ENCODE measurements at regions not wholly inside any gene's neighbourhood (a gene's known extent, or its start where the extent isn't known, plus 50 kb on each side); places are given as distances from the start of the nearest gene placed in this dataset.

DNA sequence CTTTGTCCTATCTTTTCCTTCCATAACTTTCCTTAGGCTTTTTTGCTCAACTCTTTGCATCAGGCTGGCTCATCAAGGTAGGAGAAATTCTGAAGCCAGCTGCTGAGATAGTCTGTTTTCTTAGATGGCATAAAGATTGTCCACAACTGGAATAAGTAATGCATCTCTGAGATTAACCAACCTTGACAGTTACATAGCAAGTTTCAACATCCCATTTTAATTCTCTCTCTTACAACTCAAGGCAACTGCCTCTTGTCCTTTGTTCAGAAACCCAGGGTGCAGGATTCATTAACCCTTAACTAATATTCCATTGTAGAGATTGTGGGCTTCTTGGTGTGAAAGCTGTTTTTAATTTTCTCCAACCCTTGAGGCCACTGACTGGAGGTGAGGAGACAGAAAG is 239.2 kb downstream of the LACC1 start:
- Mint-ChIP-seq H3K9me3 (ENCODE audit: low read depth) (peaks cover 6% of the 10 kb centered on the region), H3K27me3 (no peaks in the 10 kb centered on the region), H3K4me3 (no peak overlapping the region), H3K27ac (no peak overlapping the region), H3K4me1 (peaks cover 9% of the 10 kb centered on the region), H3K36me3 (ENCODE audit: low read depth) (no peaks in the 10 kb centered on the region)
- CTCF ChIA-PET: no interaction called here
- intact Hi-C loops (cut with DNase I, micrococcal nuclease): no loop called here
- no peak for ATAC-seq
- DNase-seq: no peak
- POLR2A ChIA-PET: interaction anchor here (0.6 kb wide), 1 partner anchor 574 kb away, joined by 4 read pairs; no protein-coding TSS in a partner anchor

DNA sequence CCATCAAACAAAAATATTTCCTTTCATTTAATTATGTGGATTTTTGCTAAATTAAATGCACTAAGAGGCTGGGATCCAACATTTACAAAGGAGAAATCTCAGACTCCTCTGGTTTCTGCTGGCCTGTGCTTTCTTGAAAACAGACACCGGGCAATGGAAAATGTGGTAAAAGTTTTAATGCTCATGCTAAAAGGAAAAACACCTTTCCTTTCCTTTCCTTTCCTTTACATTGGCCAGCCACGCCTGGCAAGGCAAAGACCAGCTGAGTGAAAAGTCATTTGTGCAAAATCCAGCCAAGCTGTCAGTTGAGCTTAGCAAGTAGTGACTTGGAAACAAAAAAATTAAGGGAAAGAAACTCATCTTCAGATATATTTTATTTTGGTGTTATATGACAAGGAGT is 240.3 kb downstream of the LACC1 start:
- ChIA-PET CTCF (no interaction called here), POLR2A (no interaction called here)
- Mint-ChIP-seq H3K9me3 (ENCODE audit: low read depth) (peaks cover 11% of the 10 kb centered on the region), H3K36me3 (ENCODE audit: low read depth) (no peaks in the 10 kb centered on the region), H3K4me1 (peaks cover 9% of the 10 kb centered on the region), H3K27ac (no peak overlapping the region), H3K4me3 (no peak overlapping the region), H3K27me3 (no peaks in the 10 kb centered on the region)
- intact Hi-C loops (cut with DNase I, micrococcal nuclease): no loop called here
- DNase-seq: no peak
- no peak for ATAC-seq

DNA sequence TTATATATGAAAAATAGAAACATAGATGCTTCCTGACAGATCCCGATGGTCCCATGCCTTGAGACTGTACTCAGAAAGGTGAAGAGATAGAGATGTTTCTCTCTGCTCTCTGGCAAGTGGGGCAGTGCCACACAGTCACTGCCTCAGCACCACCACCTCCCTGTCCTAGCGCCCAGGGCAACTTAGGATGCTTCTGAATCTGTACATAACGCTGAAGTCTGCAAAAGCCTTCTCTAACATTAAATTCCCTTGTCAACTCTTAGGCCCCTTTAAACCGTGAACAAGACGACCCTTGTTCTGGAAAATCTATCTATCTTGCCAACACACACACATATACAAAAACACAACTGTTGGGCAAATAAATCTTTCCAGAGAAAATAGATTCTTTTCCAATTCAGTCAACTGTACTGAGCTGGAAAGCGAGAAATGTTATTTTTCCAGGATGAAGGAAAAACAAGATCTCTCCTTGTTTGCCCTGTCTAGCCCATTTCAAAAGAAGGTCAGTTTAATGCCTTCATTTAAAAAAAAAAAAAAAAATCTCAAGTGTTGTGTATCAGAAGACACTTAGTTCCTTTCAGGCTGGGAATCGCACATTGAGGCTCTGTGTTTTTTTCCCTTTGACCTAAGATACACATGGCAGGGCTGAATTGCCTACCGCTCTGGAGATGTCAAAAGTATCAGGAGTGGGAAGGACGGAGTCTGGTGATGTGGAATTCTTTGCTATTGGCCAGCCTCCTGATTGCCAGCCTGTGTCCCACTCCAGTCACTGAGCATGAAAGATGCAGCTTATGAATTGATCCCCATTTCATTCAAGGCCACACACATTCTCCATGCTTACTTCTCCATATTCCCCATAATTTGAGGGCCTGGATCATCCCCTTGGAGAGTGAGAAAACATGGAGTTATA is 241.4 kb downstream of the LACC1 start:
- H3K4me1 Mint-ChIP-seq: peaks cover 9% of the 10 kb centered on the region
- CTCF ChIA-PET: no interaction called here
- intact Hi-C loops (cut with DNase I, micrococcal nuclease): no loop called here
- DNase-seq: no peak
- no peak for ATAC-seq
- POLR2A ChIA-PET: interaction anchor here (0.7 kb wide), 2 partner anchors 9 to 59 kb away, joined by 3 to 4 read pairs; no protein-coding TSS in a partner anchor
- no peak overlapping the region for H3K27ac Mint-ChIP-seq
- no peaks in the 10 kb centered on the region for H3K27me3 Mint-ChIP-seq
- no peak overlapping the region for H3K4me3 Mint-ChIP-seq
- peaks cover 11% of the 10 kb centered on the region for H3K9me3 Mint-ChIP-seq (ENCODE audit: low read depth)
- H3K36me3 Mint-ChIP-seq (ENCODE audit: low read depth): no peaks in the 10 kb centered on the region

DNA sequence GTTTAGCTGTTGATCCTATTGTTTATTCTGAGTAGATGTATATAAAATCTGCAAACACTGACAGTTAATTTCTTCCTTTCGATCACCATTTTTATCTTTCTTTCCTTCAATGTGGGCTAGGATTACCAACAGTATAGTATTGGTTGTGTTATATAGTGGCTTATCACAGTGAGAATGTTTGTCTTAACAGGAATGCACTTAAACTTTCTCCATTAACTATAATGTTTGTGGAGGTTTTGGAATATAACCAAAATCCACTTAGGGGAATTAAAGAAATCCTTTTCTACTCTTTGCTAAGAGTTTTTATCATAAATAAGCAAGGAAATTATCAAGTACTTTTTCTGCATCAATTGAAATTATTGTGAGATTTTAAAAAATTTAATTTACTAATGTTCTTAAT is 244.6 kb downstream of the LACC1 start:
- Mint-ChIP-seq H3K27me3 (no peaks in the 10 kb centered on the region), H3K9me3 (ENCODE audit: low read depth) (peaks cover 11% of the 10 kb centered on the region), H3K27ac (no peak overlapping the region), H3K4me1 (no peaks in the 10 kb centered on the region), H3K4me3 (no peak overlapping the region), H3K36me3 (ENCODE audit: low read depth) (no peaks in the 10 kb centered on the region)
- intact Hi-C loops (cut with DNase I, micrococcal nuclease): no loop called here
- POLR2A ChIA-PET: no interaction called here
- DNase-seq (no peak), ATAC-seq (no peak)
- CTCF ChIA-PET: interaction anchor here (0.6 to 1.2 kb wide), 2 partner anchors 9 to 28 kb away, joined by 3 read pairs; no protein-coding TSS in a partner anchor

DNA sequence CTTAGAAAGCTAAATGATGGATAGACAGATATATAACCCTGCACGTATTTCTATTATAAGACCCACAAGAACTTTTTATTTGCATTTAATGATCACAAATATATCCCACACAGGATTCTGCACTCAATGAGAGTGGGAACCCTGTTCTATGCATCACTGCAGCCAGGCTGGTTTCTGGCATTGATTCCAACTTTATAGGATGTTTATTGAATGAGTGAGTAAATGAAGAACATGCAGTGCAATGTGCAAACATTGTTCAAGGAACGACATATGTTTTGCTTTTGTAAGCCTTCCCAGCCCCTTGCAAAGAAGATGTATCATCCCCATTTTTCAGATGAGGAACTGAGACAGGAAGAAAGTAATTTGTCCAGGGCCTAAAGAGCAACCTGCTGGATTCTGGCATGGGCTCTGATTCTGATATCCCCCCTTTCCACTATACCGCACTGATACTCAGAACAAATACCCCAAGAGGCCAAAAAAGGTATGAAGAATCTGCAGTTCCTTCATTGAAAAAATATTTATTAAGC is 246.3 kb downstream of the LACC1 start:
- POLR2A ChIA-PET: no interaction called here
- no peaks in the 10 kb centered on the region for H3K4me1 Mint-ChIP-seq
- no peaks in the 10 kb centered on the region for H3K36me3 Mint-ChIP-seq (ENCODE audit: low read depth)
- H3K4me3 Mint-ChIP-seq: no peak overlapping the region
- no peak for ATAC-seq
- no peak for DNase-seq
- H3K27ac Mint-ChIP-seq: no peak overlapping the region
- H3K27me3 Mint-ChIP-seq: peaks cover 2% of the 10 kb centered on the region
- CTCF ChIA-PET: interaction anchor here (1.1 kb wide), 1 partner anchor 12 kb away, joined by 3 read pairs; no protein-coding TSS in a partner anchor
- H3K9me3 Mint-ChIP-seq (ENCODE audit: low read depth): peaks cover 11% of the 10 kb centered on the region
- intact Hi-C loops (cut with DNase I, micrococcal nuclease): no loop called here

DNA sequence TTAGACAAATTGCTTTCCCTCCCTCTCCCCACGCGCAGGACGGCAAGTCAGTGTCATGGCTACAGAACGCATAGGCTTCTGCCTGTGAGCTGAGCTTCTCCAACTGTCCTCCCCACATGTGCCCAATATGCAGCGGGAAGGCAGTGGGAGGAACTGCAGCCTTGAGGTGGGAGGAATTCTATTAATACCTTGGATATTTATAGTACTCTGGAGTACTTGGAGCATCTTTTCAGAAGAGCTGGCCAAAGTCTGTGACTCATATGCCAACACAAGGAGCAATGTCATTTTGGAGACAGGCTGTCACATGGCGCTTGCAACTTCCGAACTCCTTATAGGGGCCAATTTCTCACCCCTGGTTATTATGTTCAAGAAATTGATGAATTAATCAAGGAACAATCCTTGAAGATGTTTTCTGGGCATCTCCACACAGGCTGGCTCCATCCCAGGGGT is 245.0 kb upstream of the SERP2 start:
- H3K4me3 Mint-ChIP-seq: no peak overlapping the region

DNA sequence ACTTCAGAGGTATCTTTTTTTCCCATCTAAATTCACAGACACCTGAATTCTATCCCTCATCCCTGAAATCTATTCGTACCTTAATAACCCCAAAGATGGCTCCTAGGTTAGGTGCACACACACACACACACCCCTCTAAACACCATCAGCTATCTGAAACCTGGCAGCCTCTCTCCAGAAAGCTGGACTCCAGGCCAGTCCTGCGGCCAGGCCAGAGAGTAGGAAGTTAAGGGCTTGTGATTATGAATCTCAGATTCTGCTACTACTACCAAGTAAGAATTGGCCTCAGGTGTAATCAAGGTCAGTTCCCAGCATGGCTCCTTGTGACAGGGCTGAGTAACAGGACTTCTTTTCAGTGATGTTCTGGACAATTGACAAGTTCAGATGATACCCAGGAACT is 244.2 kb upstream of the SERP2 start:
- intact Hi-C loops (cut with DNase I, micrococcal nuclease): no loop called here
- no peak for ATAC-seq
- Mint-ChIP-seq H3K27me3 (peaks cover 2% of the 10 kb centered on the region), H3K4me1 (no peaks in the 10 kb centered on the region), H3K4me3 (no peak overlapping the region), H3K9me3 (ENCODE audit: low read depth) (no peaks in the 10 kb centered on the region), H3K36me3 (ENCODE audit: low read depth) (no peaks in the 10 kb centered on the region), H3K27ac (no peak overlapping the region)
- DNase-seq: no peak
- CTCF ChIA-PET: no interaction called here
- POLR2A ChIA-PET: no interaction called here

More for the DNA sequence above, 245.0 kb upstream of the SERP2 start:
- peaks cover 2% of the 10 kb centered on the region for H3K27me3 Mint-ChIP-seq
- no peaks in the 10 kb centered on the region for H3K36me3 Mint-ChIP-seq (ENCODE audit: low read depth)
- H3K9me3 Mint-ChIP-seq (ENCODE audit: low read depth): peaks cover 8% of the 10 kb centered on the region
- no peaks in the 10 kb centered on the region for H3K4me1 Mint-ChIP-seq
- no peak for DNase-seq
- ChIA-PET CTCF (no interaction called here), POLR2A (no interaction called here)
- H3K27ac Mint-ChIP-seq: no peak overlapping the region
- intact Hi-C loops (cut with DNase I, micrococcal nuclease): no loop called here
- ATAC-seq: no peak

DNA sequence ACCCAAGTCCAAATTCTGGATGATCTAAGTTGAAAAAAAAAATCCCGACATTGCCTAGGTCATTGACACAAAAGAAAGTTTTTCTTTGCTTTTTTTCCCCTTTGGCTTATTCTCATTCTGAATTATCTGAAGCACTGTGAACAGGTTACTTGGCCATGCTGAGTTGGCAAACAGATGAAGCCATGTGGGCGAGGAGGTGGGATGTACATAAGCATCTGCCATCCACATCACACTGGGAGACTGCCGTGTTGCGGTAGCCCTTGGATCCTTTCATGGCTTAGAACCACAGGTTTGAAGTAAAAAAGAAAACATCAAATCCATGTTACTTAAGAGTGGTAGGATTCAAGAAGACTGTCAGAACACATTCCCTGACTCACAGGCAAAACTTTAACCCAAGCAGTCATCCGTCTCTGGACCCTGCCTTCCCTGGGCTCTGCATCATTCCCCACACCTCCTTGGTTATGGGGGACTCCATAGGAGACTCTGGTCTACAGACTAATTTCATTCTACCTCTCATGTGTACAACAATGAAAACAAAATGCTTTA is 242.5 kb upstream of the SERP2 start:
- intact Hi-C loops (cut with DNase I, micrococcal nuclease): no loop called here
- no peak for ATAC-seq

DNA sequence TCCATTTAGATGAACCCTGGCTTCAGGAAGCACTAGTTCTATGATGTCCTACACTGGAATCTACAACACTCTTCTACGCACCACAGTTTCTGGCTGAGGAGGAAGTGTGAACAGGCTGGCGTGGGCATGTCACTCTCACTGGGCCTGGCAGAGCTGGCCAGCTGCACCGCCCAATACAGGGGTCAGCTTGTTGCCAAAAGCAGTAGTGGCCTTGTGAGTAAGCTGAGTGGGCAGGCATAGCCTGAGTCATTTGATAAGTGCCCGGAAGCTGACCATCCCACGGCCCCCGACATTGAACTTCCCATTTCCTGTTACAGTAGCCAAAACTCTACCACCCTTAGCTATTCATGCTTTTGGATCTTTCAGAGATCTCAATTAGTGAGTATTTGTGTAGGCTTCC is 240.9 kb upstream of the SERP2 start:
- intact Hi-C loops (cut with DNase I, micrococcal nuclease): no loop called here
- ATAC-seq: no peak
- Mint-ChIP-seq H3K4me3 (no peak overlapping the region), H3K27ac (no peak overlapping the region), H3K9me3 (ENCODE audit: low read depth) (no peaks in the 10 kb centered on the region), H3K27me3 (peaks cover 4% of the 10 kb centered on the region), H3K4me1 (peaks cover 9% of the 10 kb centered on the region), H3K36me3 (ENCODE audit: low read depth) (no peaks in the 10 kb centered on the region)
- ChIA-PET CTCF (no interaction called here), POLR2A (no interaction called here)
- no peak for DNase-seq

More for the DNA sequence above, 242.5 kb upstream of the SERP2 start:
- no peaks in the 10 kb centered on the region for H3K36me3 Mint-ChIP-seq (ENCODE audit: low read depth)
- no peaks in the 10 kb centered on the region for H3K9me3 Mint-ChIP-seq (ENCODE audit: low read depth)
- peaks cover under 1% of the 10 kb centered on the region for H3K4me1 Mint-ChIP-seq
- ChIA-PET POLR2A (no interaction called here), CTCF (interaction anchor here (1.0 kb wide), 1 partner anchor 308 kb away, joined by 3 read pairs; no protein-coding TSS in a partner anchor)
- no peak overlapping the region for H3K27ac Mint-ChIP-seq
- H3K27me3 Mint-ChIP-seq: peaks cover 2% of the 10 kb centered on the region
- no peak overlapping the region for H3K4me3 Mint-ChIP-seq
- no peak for DNase-seq

DNA sequence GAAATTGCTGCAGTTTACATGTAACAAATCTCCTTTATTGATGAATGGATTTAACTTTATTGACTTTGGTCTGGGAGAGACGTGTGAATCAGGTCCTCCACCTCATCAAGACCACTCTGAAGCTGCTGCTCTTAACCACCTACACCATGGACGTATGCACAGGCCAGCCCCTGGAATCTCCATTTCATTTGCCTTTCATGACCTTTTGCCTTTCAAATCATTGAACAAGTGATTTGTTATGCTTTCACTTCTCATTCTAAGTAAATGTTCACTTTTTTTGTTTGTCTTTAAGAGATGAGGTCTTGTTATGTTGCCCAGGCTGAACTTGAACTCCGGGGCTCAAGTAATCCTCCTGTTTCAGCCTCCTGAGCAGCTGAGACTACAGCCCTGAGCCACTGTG is 240.0 kb upstream of the SERP2 start:
- H3K36me3 Mint-ChIP-seq (ENCODE audit: low read depth): no peaks in the 10 kb centered on the region
- DNase-seq (no peak), ATAC-seq (no peak)
- no peaks in the 10 kb centered on the region for H3K9me3 Mint-ChIP-seq (ENCODE audit: low read depth)
- intact Hi-C loops (cut with DNase I, micrococcal nuclease): no loop called here
- no peak overlapping the region for H3K27ac Mint-ChIP-seq
- CTCF ChIA-PET: interaction anchor here (0.9 kb wide), 1 partner anchor 9 kb away, joined by 3 read pairs; no protein-coding TSS in a partner anchor
- POLR2A ChIA-PET: no interaction called here
- peaks cover 9% of the 10 kb centered on the region for H3K4me1 Mint-ChIP-seq
- H3K27me3 Mint-ChIP-seq: peaks cover 4% of the 10 kb centered on the region
- H3K4me3 Mint-ChIP-seq: no peak overlapping the region

DNA sequence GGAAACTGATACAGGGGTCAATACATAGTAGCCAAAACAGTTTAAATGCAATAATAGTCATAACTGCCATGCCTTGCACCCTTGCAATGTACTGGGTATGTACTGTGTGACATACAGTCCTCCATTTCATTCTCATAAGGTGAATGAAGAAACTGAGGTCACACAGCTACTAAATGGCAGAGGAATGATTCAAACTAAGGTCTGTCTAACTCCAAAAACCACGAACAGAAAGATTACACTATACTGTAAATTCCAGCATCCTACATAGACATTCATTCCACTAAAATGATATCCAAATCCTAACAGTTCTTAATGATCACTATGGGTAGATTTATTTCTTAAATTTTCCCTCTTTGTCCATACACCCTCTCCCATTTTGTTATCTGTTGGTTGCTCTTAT is 238.1 kb upstream of the SERP2 start:
- Mint-ChIP-seq H3K9me3 (ENCODE audit: low read depth) (no peaks in the 10 kb centered on the region), H3K27ac (no peak overlapping the region), H3K4me3 (no peak overlapping the region), H3K36me3 (ENCODE audit: low read depth) (no peaks in the 10 kb centered on the region), H3K27me3 (peaks cover 2% of the 10 kb centered on the region), H3K4me1 (peaks cover 9% of the 10 kb centered on the region)
- intact Hi-C loops (cut with DNase I, micrococcal nuclease): no loop called here
- DNase-seq (no peak), ATAC-seq (no peak)
- POLR2A ChIA-PET: no interaction called here
- CTCF ChIA-PET: no interaction called here

All from activated CD4-positive, alpha-beta T cell treated with anti-CD3 and anti-CD28 coated beads for 36 hours (primary cell).